OCI-M2 (cell line): ENCODE measurements at regions not wholly inside any gene's neighbourhood (a gene's known extent, or its start where the extent isn't known, plus 50 kb on each side); places are given as distances from the start of the nearest gene placed in this dataset.
"Not testable (repeated sequence)": the region's sequence is repeated elsewhere in the genome, so short reads cannot be mapped to it uniquely, and the experiment has no call there.

ENCODE experiments used
- DNase-seq: peaks from one replicate; lab custom pipeline; 2025; ENCODE audit not compliant: unreplicated experiment; lab: John Stamatoyannopoulos, UW

DNA sequence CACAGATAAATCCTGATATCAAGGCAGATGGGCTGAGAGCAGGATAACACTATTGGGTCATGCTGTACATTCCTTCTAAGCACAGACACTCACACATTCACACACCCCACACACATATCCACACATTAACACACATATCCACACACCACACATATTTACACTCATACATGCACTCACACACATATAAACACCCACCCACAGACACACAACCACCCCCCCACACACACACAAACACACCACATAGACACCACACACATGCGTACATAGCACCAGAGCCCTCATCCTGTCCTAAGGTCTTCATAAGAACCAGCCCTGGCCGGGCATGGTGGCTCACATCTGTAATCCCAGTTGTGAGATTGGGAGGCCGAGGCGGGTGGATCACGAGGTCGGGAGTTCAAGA lies 322.3 kb upstream of the ADCY2 start:
- DNase-seq = no peak

DNA sequence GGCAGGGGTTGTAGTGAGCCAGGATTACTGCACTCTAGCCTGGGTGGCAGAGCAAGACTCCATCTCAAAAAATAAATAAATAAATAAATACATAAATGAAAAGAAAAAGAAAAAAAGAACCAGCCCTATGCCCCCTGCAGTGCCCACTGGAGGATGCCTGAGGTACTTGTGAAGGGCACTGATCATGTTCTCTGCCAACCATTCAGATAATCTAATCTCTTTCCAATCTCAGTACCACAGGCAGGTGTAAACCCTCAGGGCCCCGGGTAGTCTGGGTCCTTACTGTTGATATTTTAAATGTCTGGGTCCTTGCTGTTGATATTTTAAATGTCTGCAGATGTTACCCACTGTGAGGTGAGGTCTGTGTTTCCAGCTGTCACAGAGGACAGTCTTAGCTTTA lies 321.8 kb upstream of the ADCY2 start:
- DNase-seq = no peak

DNA sequence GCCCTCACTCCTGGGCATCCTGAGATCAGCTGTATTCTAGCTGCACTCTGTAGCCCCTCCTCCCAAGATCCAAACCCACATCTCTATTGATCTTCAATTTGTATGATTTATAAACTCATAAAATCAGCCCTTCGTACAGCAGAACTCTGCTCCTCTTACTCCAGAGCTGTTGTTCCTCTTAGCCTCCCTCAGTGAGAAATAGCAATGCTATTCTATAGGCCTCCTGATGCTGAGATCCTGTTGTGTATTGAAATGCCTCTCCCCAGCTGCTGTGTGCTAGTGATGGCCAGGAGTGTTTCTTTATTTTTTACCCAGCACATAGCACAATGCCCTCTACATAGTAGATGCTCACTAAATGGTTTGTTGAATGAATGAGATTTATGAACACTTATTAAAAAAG lies 320.5 kb upstream of the ADCY2 start:
- no peak for DNase-seq

DNA sequence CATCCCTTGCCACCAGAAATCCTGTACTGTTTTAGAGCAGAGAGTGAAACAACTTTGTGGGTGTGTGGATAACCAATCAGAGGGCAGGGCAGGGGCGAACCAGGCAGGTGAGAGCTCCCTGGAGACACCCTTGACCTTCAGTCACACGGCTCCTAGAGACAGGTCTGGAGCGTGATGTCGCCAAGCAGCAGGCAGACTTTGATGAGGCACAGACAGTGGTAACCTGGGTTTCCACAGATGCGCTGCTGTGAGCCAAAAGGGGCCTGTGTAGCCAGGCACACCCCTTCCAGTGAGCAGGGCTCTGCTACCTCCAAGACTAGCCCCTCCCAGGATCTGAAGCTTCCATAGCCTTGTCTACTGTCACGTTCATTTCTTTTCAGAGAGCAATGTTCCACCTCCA lies 317.8 kb upstream of the ADCY2 start:
- DNase-seq = no peak

DNA sequence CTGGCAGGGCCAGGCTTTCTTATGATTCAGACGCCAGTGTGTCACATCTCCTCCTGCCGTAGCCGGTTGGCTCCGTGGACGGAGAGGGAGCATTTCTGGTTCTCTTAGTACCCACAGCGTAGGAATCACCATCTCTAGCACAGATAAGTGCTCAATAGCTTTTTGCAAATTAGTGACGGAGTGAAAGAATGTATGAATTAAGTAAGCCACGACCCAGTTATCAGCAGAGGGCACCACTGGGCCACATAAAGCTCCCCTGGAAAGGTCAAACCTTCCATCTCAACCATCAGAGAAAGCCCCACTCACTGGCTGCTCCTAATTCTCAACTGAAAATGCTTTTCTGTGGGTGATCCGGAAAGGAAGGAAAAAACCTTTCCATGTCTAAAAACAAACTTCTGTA lies 317.0 kb upstream of the ADCY2 start:
- DNase-seq = no peak

DNA sequence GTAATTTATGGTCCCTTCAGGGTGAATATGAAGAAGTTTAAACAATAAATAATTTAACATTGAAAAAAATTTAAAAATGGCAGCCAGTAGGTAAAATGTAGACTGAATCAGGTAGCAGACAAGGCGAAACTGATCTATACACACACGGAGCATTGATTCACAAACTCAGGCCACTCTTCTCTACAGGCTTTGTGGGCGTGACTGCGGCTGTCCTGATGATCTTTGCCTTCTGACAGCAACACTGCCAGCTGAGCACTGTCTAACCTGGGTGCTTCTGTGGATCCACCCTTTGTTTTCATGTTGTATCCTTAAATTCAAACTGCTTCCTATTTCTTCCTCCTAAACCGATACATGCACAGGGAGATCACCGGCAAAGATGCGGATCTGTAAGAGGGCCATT lies 315.4 kb upstream of the ADCY2 start:
- no peak for DNase-seq

DNA sequence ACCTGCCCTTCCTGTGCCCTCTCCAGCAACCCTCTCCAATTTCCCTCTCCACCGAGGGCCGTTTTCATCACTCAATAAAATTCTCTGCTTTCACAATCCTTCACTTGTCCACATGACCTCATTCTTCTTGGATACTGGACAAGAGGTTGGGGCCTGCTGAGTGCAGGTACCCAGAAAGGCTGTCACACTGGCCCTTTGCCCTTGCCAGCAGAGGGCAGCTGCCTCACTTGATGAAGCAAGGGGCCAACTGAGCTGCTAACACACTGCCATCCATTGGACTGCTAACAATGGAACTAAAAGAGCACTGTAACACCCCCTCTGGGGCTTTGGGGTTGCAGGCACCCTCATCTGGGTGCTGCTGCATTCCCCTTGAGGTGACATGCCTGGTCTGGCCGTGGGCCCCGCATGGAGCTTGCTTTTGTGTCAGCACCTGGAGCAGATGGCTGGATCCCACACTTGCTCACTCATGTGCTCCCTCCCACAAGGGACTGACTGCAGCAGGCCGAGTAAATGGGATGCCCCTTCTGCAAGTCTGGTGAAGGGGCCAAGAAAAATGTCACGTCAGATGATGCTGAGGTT lies 308.1 kb upstream of the ADCY2 start:
- no peak for DNase-seq

DNA sequence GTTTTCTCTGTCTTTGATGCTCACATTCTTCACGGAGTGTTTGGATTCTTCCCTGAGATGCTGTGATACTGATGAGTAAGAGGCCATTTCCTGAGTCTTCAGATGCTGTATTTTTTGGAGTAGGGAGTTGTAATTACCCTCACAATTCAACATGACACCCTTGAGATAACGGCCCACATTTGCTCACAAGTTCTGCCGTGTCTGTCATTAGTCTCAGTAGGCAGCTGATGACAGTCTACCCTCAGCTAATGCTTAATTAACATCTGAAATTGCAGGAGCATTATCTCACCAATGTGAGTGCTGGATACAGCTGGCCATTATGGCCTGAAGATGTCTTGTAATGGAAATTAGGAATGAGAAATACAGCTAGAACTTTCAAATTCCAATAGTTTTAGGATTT lies 307.1 kb upstream of the ADCY2 start:
- no peak for DNase-seq

DNA sequence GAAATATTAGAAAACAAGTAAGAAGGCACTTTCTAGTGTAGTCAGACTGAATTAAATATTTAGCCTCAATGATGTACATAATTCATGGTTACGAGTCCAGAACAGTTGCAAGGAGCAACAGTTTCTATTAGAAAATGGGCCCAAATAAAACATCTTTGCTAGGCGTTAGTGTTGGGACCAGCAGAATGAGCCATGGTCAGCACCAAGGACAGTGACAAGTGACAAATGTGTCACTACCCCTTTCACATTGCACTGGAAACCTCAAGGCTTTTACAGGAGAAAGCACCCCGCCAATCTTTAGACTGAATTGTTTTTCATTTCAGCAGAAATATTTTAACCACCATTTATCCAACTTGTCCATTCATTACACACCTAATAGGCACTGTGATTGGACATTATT lies 301.3 kb upstream of the ADCY2 start:
- DNase-seq = no peak

DNA sequence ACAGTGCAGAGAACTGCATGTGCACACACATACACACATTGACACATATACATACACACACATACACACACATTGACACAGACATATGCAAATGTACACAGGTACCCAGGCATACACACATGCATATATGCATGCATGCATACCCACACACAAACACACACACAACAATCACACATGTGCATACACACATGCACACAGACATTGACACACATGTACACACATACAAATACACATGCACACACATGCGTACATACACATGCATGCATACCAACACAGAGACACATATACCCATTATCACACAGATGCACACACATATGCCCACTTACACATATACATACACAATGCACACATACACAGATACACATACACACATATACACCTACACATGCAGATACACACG lies 299.6 kb upstream of the ADCY2 start:
- DNase-seq = no peak

DNA sequence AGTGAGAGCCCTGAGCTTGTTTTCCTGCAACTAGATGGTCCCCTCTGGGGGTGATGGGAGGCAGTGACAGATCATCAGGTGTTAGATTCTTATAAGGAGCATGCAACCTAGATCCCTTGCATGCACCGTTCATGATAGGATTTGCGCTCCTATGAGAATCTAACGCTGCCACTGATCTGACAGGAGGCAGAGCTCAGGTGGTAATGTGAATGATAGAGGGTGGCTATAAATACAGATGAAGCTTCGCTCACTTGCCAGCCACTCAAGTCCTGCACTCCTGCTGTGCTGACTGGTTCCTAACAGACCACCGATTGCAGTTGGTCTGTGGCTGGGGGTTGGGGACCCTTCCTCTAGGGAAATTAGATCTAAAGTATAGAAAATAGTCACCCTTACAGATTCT lies 290.6 kb upstream of the ADCY2 start:
- no peak for DNase-seq

DNA sequence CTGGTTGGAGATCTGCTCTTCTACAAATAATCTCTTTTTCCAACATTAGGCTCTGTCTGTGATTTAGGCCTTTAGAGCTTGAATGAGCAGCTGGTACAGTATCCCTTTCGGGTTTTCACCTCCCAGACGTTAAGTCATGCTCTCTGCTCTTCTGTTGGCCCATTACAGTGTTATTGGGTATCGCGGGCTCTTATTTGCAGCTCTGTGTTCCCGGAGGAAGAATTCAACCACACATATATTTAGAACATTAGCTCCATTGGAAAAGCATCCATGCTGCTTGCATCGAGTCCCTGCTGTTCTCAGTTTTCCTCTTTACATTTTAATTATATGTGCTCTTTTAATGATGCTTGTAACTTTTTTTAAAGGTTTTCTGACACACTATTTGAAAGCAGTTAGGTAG lies 278.0 kb upstream of the ADCY2 start:
- DNase-seq = no peak

DNA sequence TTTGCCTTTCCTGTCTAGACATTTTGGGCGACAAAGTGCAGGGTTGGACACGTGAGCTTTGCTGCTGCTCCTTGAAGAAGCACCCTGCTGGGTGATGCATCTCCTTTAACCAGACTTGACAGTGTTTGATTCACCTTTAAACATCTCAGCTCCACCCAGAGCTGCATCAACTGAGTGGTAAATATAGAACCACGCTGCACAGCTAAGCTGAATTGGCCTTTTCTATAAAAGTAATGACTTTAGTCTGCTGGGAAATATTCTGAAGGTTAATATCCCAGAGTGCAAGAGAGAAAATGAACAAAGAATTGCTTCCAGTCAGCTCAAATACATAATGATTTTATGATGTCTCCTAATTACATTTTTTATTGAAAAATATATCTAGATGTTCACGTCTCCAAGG lies 264.3 kb upstream of the ADCY2 start:
- DNase-seq = no peak

DNA sequence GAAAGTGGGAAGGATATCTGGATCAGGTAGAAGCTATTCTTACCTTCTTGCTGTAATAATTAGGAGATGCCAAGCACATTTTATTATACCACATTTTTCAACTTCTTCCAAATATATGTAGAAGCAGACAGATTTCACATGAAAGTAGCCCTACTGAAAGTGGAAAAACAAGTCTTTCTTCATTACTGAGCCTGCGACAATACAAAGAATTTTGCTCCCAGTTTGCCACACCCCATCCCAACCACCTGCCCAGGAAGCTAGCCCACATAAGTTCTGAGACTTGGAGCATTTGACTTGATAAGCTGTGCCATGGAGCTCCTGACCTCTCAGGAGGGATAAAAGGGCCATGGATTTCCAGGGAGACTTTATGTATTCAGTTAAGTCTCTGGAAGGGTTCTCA lies 249.1 kb upstream of the ADCY2 start:
- DNase-seq = no peak

DNA sequence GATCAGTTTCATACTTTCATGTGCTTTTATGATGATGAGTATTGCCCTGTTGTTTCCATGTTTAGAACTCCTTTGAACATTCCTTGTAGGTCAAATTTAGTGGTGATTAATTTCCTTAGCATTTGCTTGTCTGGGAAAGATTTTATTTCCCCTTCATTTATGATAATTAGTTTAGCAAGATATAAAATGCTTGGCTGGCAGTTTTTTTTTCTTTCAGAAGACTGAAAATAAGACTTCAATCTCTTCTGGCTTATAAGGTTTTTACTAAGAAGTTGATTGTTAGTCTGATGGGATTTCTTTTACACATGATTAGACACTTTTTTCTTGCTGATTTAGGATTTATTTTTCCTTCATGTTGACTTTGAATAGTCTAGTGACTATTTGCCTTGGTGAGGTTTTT lies 238.9 kb upstream of the ADCY2 start:
- no peak for DNase-seq

DNA sequence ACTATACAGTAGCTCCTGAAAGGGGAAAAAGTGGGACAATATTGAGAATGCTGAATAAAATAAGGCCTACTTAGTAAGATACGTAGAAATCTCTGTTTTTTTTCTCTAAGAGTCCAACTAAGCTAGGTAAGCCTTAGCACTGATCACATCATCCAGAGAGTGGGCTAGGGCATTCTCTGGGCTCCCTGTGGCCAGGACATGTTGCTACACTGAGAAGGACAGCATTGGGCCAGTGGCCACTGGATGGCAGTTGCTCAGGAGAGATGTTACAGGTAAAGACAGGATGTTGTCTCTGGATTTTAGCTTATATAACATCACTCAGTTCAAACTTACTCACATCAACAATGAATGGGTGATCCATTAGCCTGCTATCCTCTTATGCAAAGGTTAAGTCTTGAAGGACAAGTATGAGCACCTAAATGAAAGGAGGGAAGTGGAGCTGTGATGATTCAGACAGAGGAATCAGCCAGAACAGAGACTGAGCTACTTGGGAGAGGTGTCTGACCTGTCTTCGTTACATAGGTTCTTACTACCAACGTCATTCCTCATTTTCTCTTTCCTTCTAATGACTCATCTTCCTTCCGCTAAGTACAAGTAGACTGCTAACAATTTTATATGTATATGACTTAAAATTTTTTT lies 226.6 kb upstream of the ADCY2 start:
- no peak for DNase-seq

DNA sequence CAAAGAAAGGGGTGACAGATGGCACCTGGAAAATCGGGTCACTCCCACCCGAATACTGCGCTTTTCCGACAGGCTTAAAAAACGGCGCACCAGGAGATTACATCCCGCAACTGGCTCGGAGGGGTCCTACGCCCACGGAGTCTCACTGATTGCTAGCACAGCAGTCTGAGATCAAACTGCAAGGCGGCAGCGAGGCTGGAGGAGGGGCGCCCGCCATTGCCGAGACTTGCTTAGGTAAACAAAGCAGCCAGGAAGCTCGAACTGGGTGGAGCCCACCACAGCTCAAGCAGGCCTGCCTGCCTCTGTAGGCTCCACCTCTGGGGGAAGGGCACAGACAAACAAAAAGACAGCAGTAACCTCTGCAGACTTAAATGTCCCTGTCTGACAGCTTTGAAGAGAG lies 225.2 kb upstream of the ADCY2 start:
- not testable (repeated sequence) for DNase-seq

DNA sequence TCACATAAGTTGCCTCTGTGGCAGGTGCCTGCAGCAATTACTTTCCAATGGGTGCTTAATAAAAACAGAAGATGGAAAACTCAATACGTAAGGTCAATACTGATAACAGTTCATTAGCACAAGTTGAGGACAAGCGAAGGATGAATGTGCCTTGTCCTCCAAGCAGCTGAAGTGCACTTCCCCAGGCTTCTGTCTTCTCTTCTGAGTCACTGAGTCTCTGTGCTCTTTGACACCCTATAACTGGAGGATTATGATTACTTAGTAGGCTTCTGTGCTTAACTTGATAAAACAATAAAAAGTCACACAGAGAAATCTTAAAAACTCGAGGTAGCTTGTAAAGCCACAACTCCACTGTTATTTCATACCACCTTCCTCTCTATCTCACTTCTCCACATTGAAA lies 216.6 kb upstream of the ADCY2 start:
- DNase-seq = no peak

DNA sequence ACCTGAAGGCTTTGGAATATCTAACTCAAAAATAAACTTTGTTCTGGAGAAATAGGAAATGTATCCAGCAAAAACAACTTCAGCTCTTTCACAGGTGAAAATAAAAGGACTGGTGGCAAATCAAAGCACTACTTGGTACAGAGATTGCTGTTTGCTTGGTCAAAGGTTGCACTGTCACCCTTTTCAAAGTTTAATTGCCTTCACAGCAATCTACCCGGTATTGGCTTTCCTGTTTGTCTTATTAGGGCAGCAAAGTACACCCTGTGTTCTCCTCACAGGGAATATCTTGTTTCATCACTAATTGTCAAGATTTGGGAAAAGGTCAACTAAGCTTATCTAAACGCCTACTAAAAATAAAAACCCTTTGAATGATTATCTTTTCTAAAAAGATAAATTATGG lies 214.1 kb upstream of the ADCY2 start:
- DNase-seq = no peak

DNA sequence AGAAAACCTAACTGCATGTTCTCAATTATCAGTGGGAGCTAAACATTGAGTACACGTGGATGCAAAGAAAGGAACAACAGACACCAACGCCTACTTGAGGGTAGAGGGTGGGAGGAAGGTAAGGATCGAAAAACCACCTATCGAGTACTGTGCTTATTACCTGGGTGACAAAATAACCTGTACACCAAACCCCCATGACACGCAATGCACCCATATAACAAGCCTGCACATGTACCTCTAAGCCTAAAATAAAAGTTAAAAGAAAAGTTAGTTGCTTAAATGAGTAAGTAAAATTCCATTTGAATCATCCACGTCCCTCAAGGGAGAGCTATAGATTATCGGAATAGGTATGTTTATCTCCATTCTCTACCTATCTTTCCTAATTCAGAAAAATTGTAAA lies 210.2 kb upstream of the ADCY2 start:
- DNase-seq = no peak

DNA sequence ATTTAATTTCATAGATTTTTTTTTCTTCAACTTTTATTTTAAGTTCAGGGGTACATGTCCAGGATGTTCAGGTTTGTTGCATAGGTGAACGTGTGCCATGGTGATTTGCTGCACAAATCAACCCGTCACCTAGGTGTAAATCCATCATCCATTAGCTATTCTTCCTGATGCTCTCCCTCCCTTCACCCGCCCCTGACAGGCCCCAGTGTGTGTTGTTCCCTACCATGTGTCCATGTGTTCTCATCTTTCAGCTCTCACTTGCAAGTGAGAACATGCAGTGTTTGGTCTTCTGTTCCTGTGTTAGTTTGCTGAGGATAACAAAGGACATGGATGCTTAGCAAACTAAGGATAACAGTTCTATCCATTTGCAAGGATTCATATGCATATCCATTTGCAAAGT lies 209.1 kb upstream of the ADCY2 start:
- DNase-seq = no peak

DNA sequence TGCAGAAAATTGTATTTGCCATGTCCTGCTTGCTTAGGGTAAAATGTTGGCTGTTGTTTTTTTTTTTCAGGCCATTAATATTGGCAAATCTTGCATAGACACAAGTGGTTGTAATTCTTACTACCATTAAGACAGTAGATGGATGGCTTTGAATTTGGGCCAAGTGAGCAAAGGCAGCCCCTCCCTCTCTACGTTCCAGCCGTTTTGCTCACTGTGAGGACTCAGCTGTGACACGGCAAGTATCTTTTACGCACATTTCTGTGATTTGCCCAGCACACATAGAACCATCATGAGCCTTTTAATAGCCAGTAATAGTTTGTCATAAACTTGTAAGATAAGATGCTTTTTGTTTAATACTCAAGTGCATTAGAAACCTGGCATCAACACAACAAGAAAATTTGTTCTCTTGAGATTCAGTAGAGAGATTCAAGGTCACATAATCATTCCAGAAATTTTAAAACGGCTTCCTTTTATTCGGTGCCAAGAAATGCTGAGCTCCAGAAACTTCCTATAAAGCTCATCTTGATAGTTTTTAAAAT lies 205.2 kb upstream of the ADCY2 start:
- no peak for DNase-seq

DNA sequence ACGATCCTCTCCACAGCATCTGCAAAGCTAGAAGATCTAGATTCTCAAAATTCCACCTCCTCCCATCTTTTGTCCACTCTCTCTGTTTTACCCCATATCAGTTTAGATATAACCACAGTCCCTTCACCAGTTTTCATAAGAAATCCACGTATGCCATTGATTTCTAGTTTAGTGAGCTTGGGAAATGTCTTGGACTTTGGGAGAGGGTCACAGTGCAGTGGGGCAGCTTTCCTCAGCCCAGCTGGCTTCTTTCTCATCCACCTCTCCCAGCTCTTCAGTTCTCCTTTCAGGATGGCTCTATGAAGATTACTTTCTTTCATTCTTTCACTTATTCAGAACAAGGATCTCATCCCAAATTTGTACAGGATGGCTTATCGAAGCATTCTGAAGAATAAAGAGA lies 203.9 kb upstream of the ADCY2 start:
- DNase-seq = no peak
